ENCODE measurements at regions not wholly inside any gene's neighbourhood (a gene's known extent, or its start where the extent isn't known, plus 50 kb on each side); places are given as distances from the start of the nearest gene placed in this dataset.

GRCh38 chr13:22141716-22142115, 470.8 kb downstream of the FGF9 start:
- DNase-seq (ENCODE audit: low spot score) = no peak
- TF ChIP-seq, protein P1, sequence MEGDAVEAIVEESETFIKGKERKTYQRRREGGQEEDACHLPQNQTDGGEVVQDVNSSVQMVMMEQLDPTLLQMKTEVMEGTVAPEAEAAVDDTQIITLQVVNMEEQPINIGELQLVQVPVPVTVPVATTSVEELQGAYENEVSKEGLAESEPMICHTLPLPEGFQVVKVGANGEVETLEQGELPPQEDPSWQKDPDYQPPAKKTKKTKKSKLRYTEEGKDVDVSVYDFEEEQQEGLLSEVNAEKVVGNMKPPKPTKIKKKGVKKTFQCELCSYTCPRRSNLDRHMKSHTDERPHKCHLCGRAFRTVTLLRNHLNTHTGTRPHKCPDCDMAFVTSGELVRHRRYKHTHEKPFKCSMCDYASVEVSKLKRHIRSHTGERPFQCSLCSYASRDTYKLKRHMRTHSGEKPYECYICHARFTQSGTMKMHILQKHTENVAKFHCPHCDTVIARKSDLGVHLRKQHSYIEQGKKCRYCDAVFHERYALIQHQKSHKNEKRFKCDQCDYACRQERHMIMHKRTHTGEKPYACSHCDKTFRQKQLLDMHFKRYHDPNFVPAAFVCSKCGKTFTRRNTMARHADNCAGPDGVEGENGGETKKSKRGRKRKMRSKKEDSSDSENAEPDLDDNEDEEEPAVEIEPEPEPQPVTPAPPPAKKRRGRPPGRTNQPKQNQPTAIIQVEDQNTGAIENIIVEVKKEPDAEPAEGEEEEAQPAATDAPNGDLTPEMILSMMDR (IDR thresholded peaks at IDR 0.05) = no peak
- Histone ChIP-seq H3K36me3 (no peaks in the 10 kb centered on the region), H3K27ac (no peak overlapping the region), H3K4me1 (ENCODE audit: control insufficient read depth in 1 of 2, low read depth in 2 of 2) (no peaks in the 10 kb centered on the region), H3K9me3 (no peaks in the 10 kb centered on the region), H3K27me3 (replicated peaks; ENCODE audit: insufficient read depth) (no peaks in the 10 kb centered on the region), H3K4me3 (no peak overlapping the region)
- ATAC-seq (ENCODE audit: insufficient number of reproducible peaks, low FRiP score, low read depth) = no peak

GRCh38 chr13:22143671-22144070, 472.8 kb downstream of the FGF9 start:
- no peak for DNase-seq (ENCODE audit: low spot score)
- Histone ChIP-seq H3K4me3 (no peak overlapping the region), H3K27ac (no peak overlapping the region), H3K4me1 (ENCODE audit: control insufficient read depth in 1 of 2, low read depth in 2 of 2) (no peaks in the 10 kb centered on the region), H3K9me3 (no peaks in the 10 kb centered on the region), H3K36me3 (no peaks in the 10 kb centered on the region), H3K27me3 (replicated peaks; ENCODE audit: insufficient read depth) (no peaks in the 10 kb centered on the region)
- TF ChIP-seq, protein P1 (IDR thresholded peaks at IDR 0.05) = no peak
- no peak for ATAC-seq (ENCODE audit: insufficient number of reproducible peaks, low FRiP score, low read depth)

GRCh38 chr13:22144806-22145205, 473.9 kb downstream of the FGF9 start:
- TF ChIP-seq, protein P1 (IDR thresholded peaks at IDR 0.05) = no peak
- H3K27ac ChIP-seq = no peak overlapping the region
- DNase-seq (ENCODE audit: low spot score) (no peak), ATAC-seq (ENCODE audit: insufficient number of reproducible peaks, low FRiP score, low read depth) (no peak)
- no peaks in the 10 kb centered on the region for H3K9me3 ChIP-seq
- no peaks in the 10 kb centered on the region for H3K4me1 ChIP-seq (ENCODE audit: control insufficient read depth in 1 of 2, low read depth in 2 of 2)
- no peaks in the 10 kb centered on the region for H3K36me3 ChIP-seq
- H3K4me3 ChIP-seq = no peak overlapping the region
- no peaks in the 10 kb centered on the region for H3K27me3 ChIP-seq (replicated peaks; ENCODE audit: insufficient read depth)

- no peak overlapping the region for H3K27ac ChIP-seq
- no peak overlapping the region for H3K4me3 ChIP-seq
- no peaks in the 10 kb centered on the region for H3K4me1 ChIP-seq (ENCODE audit: control insufficient read depth in 1 of 2, low read depth in 2 of 2)
- H3K27me3 ChIP-seq (replicated peaks; ENCODE audit: insufficient read depth) = no peaks in the 10 kb centered on the region
- TF ChIP-seq, protein P1 (IDR thresholded peaks at IDR 0.05) = no peak
- DNase-seq (ENCODE audit: low spot score) (no peak), ATAC-seq (ENCODE audit: insufficient number of reproducible peaks, low FRiP score, low read depth) (no peak)
- H3K9me3 ChIP-seq = no peaks in the 10 kb centered on the region
- no peaks in the 10 kb centered on the region for H3K36me3 ChIP-seq
Observed at GRCh38 chr13:22148187-22148586, 477.3 kb downstream of the FGF9 start.

GRCh38 chr13:22152751-22153150, 481.9 kb downstream of the FGF9 start:
- no peaks in the 10 kb centered on the region for H3K36me3 ChIP-seq

More at GRCh38 chr13:22152751-22153150, 481.9 kb downstream of the FGF9 start:
- H3K27ac ChIP-seq = no peak overlapping the region
- TF ChIP-seq, protein P1 (IDR thresholded peaks at IDR 0.05) = no peak
- H3K4me3 ChIP-seq = no peak overlapping the region
- no peaks in the 10 kb centered on the region for H3K27me3 ChIP-seq (replicated peaks; ENCODE audit: insufficient read depth)
- H3K4me1 ChIP-seq (ENCODE audit: control insufficient read depth in 1 of 2, low read depth in 2 of 2) = no peaks in the 10 kb centered on the region
- DNase-seq (ENCODE audit: low spot score) = no peak
- no peak for ATAC-seq (ENCODE audit: insufficient number of reproducible peaks, low FRiP score, low read depth)
- H3K9me3 ChIP-seq = no peaks in the 10 kb centered on the region
